SW480 (cell line): ENCODE measurements at regions not wholly inside any gene's neighbourhood (a gene's known extent, or its start where the extent isn't known, plus 50 kb on each side); places are given as distances from the start of the nearest gene placed in this dataset.

Experiments used
- DNase-seq: peaks from one replicate; pipeline ENCODE4 v3.0.0-alpha.2; 2016; ENCODE audit warnings: low spot score

GRCh38 chr3:30167541-30168011 is 438.8 kb upstream of the TGFBR2 start:
- DNase-seq: peak; percentile 58

- no peak for DNase-seq
Observed at GRCh38 chr3:30169487-30169886, 436.9 kb upstream of the TGFBR2 start.

- no peak for DNase-seq
Observed at GRCh38 chr3:30170681-30171438, 435.5 kb upstream of the TGFBR2 start.

- no peak for DNase-seq
Observed at GRCh38 chr3:30174357-30174756, 432.0 kb upstream of the TGFBR2 start.

- DNase-seq: no peak
Observed at GRCh38 chr3:30180310-30181177, 425.9 kb upstream of the TGFBR2 start.

GRCh38 chr3:30181178-30181465 is 425.3 kb upstream of the TGFBR2 start:
- DNase-seq: no peak

- no peak for DNase-seq
Observed at GRCh38 chr3:30181581-30181980, 424.8 kb upstream of the TGFBR2 start.

GRCh38 chr3:30183421-30183820 is 423.0 kb upstream of the TGFBR2 start:
- no peak for DNase-seq

- no peak for DNase-seq
Observed at GRCh38 chr3:30184091-30184810, 422.1 kb upstream of the TGFBR2 start.

- DNase-seq: no peak
Observed at GRCh38 chr3:30185872-30186271, 420.5 kb upstream of the TGFBR2 start.

GRCh38 chr3:30186741-30187219 is 419.6 kb upstream of the TGFBR2 start:
- DNase-seq: no peak

- DNase-seq: no peak
Observed at GRCh38 chr3:30187366-30187765, 419.0 kb upstream of the TGFBR2 start.

- DNase-seq: peak; percentile 9
Observed at GRCh38 chr3:30188713-30189112, 417.7 kb upstream of the TGFBR2 start.

- DNase-seq: no peak
Observed at GRCh38 chr3:30189900-30190299, 416.5 kb upstream of the TGFBR2 start.

GRCh38 chr3:30193625-30194044 is 412.8 kb upstream of the TGFBR2 start:
- DNase-seq: no peak

- no peak for DNase-seq
Observed at GRCh38 chr3:30195352-30195751, 411.0 kb upstream of the TGFBR2 start.

GRCh38 chr3:30198162-30198561 is 408.2 kb upstream of the TGFBR2 start:
- DNase-seq: no peak

GRCh38 chr3:30199096-30199759 is 407.2 kb upstream of the TGFBR2 start:
- DNase-seq: peak; percentile 23

GRCh38 chr3:30199855-30200254 is 406.5 kb upstream of the TGFBR2 start:
- DNase-seq: no peak

GRCh38 chr3:30201715-30202114 is 404.7 kb upstream of the TGFBR2 start:
- no peak for DNase-seq

GRCh38 chr3:30203301-30203700 is 403.1 kb upstream of the TGFBR2 start:
- DNase-seq: no peak

- no peak for DNase-seq
Observed at GRCh38 chr3:30204126-30204525, 402.3 kb upstream of the TGFBR2 start.
